Ishikawa (cell line): ENCODE measurements at regions not wholly inside any gene's neighbourhood (a gene's known extent, or its start where the extent isn't known, plus 50 kb on each side); places are given as distances from the start of the nearest gene placed in this dataset.

ENCODE experiments used
- CEBPB ChIP-seq: IDR thresholded peaks from 2 replicates; pipeline ENCODE4 v1.6.1; 2012
- CREB1 ChIP-seq: IDR thresholded peaks from 2 replicates; pipeline ENCODE4 v1.6.1; 2012; ENCODE audit warnings: low read depth
- EGR1 ChIP-seq: IDR thresholded peaks from 2 replicates; pipeline ENCODE4 v1.6.1; 2012
- EP300 ChIP-seq: IDR thresholded peaks from 2 replicates; pipeline ENCODE4 v1.6.1; 2012; ENCODE audit warnings: borderline replicate concordance
- FOXM1 ChIP-seq: IDR thresholded peaks from 2 replicates; pipeline ENCODE4 v1.6.1; 2012; ENCODE audit warnings: low read depth, borderline replicate concordance
- NFIC ChIP-seq: IDR thresholded peaks from 2 replicates; pipeline ENCODE4 v1.6.1; 2012
- RAD21 ChIP-seq: IDR thresholded peaks from 2 replicates; pipeline ENCODE4 v1.6.1; 2012; ENCODE audit warnings: low read depth
- TAF1 ChIP-seq: IDR thresholded peaks from 2 replicates; pipeline ENCODE4 v1.6.1; 2012; ENCODE audit warnings: low read depth, mild to moderate bottlenecking
- TCF12 ChIP-seq: IDR thresholded peaks from 2 replicates; pipeline ENCODE4 v1.6.1; 2012; ENCODE audit warnings: low read depth
- TEAD4 ChIP-seq: IDR thresholded peaks from 2 replicates; pipeline ENCODE4 v1.6.1; 2012
- YY1 ChIP-seq: IDR thresholded peaks from 2 replicates; pipeline ENCODE4 v1.6.1; 2012; ENCODE audit warnings: low read depth
- ZBTB7A ChIP-seq: IDR thresholded peaks from 2 replicates; pipeline ENCODE4 v1.6.1; 2012; ENCODE audit warnings: low read depth
- TF ChIP-seq, protein P1 (sequence below): IDR thresholded peaks from 2 replicates; pipeline ENCODE4 v1.6.1; 2012; ENCODE audit warnings: low read depth, mild to moderate bottlenecking
- TF ChIP-seq, protein P2 (sequence below): IDR thresholded peaks from 2 replicates; pipeline ENCODE4 v1.6.1; 2012
- TF ChIP-seq, protein P3 (sequence below): IDR thresholded peaks from 2 replicates; pipeline ENCODE4 v1.6.1; 2012

DNA sequence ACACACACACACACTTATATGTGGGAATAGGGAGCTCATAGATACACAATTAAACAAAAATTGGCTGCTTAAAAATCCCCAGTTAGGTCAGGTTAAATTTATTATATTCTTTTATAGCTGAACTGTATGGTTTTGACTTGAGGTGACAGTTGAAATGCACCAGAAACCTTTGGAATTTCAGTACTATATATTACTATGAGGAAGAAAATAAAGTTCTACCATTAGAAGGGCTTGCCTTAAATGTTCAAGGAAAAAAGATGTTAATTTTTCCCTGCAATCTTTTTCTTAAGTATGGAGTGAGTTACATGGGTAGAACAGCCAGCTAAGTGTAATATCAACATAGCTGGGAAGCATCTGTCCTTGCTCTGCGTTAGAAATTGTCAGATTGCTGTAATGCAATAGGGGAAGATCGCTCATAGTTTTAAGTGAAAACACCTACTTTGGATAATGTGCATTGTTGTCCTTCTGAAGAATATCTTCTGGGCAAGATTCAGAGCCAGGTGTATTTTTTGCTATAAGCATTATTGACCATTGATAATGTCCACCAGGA lies 415.8 kb upstream of the MKI67 start:
- TF ChIP-seq, protein P1, sequence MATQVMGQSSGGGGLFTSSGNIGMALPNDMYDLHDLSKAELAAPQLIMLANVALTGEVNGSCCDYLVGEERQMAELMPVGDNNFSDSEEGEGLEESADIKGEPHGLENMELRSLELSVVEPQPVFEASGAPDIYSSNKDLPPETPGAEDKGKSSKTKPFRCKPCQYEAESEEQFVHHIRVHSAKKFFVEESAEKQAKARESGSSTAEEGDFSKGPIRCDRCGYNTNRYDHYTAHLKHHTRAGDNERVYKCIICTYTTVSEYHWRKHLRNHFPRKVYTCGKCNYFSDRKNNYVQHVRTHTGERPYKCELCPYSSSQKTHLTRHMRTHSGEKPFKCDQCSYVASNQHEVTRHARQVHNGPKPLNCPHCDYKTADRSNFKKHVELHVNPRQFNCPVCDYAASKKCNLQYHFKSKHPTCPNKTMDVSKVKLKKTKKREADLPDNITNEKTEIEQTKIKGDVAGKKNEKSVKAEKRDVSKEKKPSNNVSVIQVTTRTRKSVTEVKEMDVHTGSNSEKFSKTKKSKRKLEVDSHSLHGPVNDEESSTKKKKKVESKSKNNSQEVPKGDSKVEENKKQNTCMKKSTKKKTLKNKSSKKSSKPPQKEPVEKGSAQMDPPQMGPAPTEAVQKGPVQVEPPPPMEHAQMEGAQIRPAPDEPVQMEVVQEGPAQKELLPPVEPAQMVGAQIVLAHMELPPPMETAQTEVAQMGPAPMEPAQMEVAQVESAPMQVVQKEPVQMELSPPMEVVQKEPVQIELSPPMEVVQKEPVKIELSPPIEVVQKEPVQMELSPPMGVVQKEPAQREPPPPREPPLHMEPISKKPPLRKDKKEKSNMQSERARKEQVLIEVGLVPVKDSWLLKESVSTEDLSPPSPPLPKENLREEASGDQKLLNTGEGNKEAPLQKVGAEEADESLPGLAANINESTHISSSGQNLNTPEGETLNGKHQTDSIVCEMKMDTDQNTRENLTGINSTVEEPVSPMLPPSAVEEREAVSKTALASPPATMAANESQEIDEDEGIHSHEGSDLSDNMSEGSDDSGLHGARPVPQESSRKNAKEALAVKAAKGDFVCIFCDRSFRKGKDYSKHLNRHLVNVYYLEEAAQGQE: no peak
- TF ChIP-seq TAF1 (no peak), RAD21 (no peak), FOXM1 (no peak), CEBPB (no peak), YY1 (no peak), EP300 (no peak), ZBTB7A (no peak), TCF12 (no peak), EGR1 (no peak), CREB1 (no peak), NFIC (no peak), TEAD4 (no peak)
- TF ChIP-seq, protein P2, sequence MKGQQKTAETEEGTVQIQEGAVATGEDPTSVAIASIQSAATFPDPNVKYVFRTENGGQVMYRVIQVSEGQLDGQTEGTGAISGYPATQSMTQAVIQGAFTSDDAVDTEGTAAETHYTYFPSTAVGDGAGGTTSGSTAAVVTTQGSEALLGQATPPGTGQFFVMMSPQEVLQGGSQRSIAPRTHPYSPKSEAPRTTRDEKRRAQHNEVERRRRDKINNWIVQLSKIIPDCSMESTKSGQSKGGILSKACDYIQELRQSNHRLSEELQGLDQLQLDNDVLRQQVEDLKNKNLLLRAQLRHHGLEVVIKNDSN: no peak
- TF ChIP-seq, protein P3, sequence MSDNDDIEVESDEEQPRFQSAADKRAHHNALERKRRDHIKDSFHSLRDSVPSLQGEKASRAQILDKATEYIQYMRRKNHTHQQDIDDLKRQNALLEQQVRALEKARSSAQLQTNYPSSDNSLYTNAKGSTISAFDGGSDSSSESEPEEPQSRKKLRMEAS: no peak

DNA sequence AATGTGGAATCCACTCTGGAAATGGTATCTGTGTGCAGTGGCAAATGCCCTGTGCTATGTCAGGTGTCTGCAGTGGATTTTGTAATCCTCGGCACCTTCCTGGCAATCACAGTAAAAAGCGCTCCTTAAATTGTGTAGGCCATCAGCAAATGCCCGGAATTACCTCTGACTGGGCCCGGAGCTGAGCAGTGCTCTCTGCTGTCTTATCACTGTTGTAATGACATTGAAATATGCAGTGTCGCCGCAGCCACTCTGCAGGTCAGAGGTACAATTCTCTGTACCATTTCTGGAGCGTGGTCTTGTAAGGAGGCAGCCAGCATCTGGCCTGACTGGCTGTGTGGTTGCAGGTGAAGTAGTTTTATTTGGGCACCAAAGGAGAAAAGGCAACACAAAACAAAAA lies 416.4 kb upstream of the MKI67 start:
- no peak for TF ChIP-seq TAF1
- TF ChIP-seq TEAD4: no peak
- TF ChIP-seq TCF12: no peak

DNA sequence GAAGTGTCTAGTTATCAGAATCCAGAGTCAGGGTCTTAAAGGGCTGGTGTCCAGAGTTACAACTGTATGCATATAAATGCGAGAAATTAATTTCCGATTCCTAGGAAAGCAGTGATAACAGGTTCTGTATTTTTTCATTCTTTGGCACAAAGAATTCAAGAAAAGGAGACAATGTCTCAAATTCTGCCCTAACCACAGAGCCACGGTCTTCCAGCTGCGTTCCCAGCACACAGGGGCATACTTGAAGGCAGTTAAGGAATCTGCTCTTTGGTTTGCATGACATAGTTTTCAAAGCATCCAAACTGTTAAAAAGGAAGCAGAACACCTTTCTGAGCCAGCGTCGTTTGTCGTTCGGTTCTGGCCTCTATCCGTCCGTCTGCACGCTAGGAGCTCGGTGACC lies 416.9 kb upstream of the MKI67 start:
- no peak for TF ChIP-seq CREB1
- no peak for TF ChIP-seq YY1
- no peak for TF ChIP-seq RAD21
- TF ChIP-seq, protein P3: no peak
- TF ChIP-seq NFIC: no peak
- no peak for TF ChIP-seq EP300
- TF ChIP-seq TCF12: no peak
- TF ChIP-seq FOXM1: no peak
- TF ChIP-seq CEBPB: no peak
- no peak for TF ChIP-seq ZBTB7A
- TF ChIP-seq, protein P1: no peak
- TF ChIP-seq, protein P2: no peak
- no peak for TF ChIP-seq TEAD4

DNA sequence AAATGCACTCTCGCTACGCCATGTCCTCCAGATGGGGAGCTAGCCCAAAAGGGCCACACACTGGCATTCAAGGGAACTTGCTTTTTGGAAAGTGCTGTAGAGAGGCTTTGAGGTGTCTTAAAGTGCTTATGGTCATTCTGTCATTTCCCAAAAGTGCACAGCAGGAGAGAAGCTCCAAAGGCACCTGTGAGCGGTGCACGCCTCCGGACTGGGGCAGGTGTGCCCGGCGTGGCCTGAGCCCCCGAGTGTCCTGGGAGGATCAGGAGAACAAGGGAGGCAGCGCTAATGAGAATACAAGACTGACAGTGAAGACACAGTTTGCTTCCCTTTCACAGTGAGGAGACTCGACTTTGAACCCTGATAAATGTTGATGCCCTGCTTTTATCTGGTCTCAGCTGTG lies 419.0 kb upstream of the MKI67 start:
- no peak for TF ChIP-seq TAF1
- no peak for TF ChIP-seq CREB1
- no peak for TF ChIP-seq FOXM1
- no peak for TF ChIP-seq EP300
- no peak for TF ChIP-seq NFIC
- TF ChIP-seq, protein P1: no peak
- TF ChIP-seq CEBPB: no peak
- no peak for TF ChIP-seq YY1
- TF ChIP-seq EGR1: no peak
- TF ChIP-seq, protein P3: no peak
- no peak for TF ChIP-seq TCF12
- TF ChIP-seq RAD21: no peak
- no peak for TF ChIP-seq ZBTB7A
- TF ChIP-seq, protein P2: no peak
- TF ChIP-seq TEAD4: no peak
